ENCODE measurements at regions not wholly inside any gene's neighbourhood (a gene's known extent, or its start where the extent isn't known, plus 50 kb on each side); places are given as distances from the start of the nearest gene placed in this dataset.

GRCh38 chr5:33184367-33184766 lies 256.4 kb upstream of the TARS1 start:
- no peak for FAIRE-seq
- H3K9me3 ChIP-seq (ENCODE audit: control insufficient read depth, low read depth, low read length): no peaks in the 10 kb centered on the region

GRCh38 chr5:33188089-33188488 lies 252.7 kb upstream of the TARS1 start:
- no peak overlapping the region for H2AFZ ChIP-seq (ENCODE audit: control insufficient read depth, low read length)
- no peaks in the 10 kb centered on the region for H3K4me1 ChIP-seq (ENCODE audit: control insufficient read depth, extremely low read depth, insufficient read depth, low read length)
- no peaks in the 10 kb centered on the region for H3K9me1 ChIP-seq (ENCODE audit: control insufficient read depth, extremely low read depth, insufficient read depth, low read length)
- no peaks in the 10 kb centered on the region for H3K36me3 ChIP-seq (ENCODE audit: control insufficient read depth in 2 of 2, extremely low read depth in 1 of 2, insufficient read depth in 2 of 2, low read length in 2 of 2)
- dilution Hi-C loops (cut with MboI; ENCODE audit: extremely low pct_ligation_motif_present, low sequenced_read_pairs): no loop called here
- H3K27ac ChIP-seq (ENCODE audit: control insufficient read depth, insufficient read depth, low read length): no peak overlapping the region
- no peak overlapping the region for H3K4me2 ChIP-seq (ENCODE audit: control insufficient read depth, extremely low read depth, insufficient read depth, low read depth, low read length)
- H4K20me1 ChIP-seq (ENCODE audit: control insufficient read depth, extremely low read depth, insufficient read depth, low read length): no peaks in the 10 kb centered on the region
- no peak overlapping the region for H3K9ac ChIP-seq (ENCODE audit: control insufficient read depth, extremely low read depth, insufficient read depth, low read length)
- no peak overlapping the region for H3K4me3 ChIP-seq (ENCODE audit: control insufficient read depth in 2 of 3, extremely low read depth in 1 of 3, insufficient read depth in 2 of 3, low read depth in 1 of 3, low read length in 3 of 3)
- no peaks in the 10 kb centered on the region for H3K79me2 ChIP-seq (ENCODE audit: control insufficient read depth, insufficient read depth, low read length)
- FAIRE-seq (no peak), DNase-seq (ENCODE audit: low read depth, low spot score) (no peak)
- H3K27me3 ChIP-seq (ENCODE audit: control insufficient read depth, extremely low read depth, insufficient read depth, low read length): no peaks in the 10 kb centered on the region
- TF ChIP-seq EZH2 (IDR thresholded peaks at IDR 0.05; ENCODE audit: low read length): no peak
- TF ChIP-seq CTCF (optimal IDR thresholded peaks at IDR 0.05 in 1 of 3, IDR thresholded peaks at IDR 0.05 in 1 of 3, conservative IDR thresholded peaks at IDR 0.05 in 1 of 3; ENCODE audit: extremely low read depth in 1 of 3, insufficient read depth in 2 of 3, low read length in 3 of 3): no peak
- no peaks in the 10 kb centered on the region for H3K9me3 ChIP-seq (ENCODE audit: control insufficient read depth, low read depth, low read length)

More at GRCh38 chr5:33184367-33184766, 256.4 kb upstream of the TARS1 start:
- Histone ChIP-seq H3K4me2 (ENCODE audit: control insufficient read depth, extremely low read depth, insufficient read depth, low read depth, low read length) (no peak overlapping the region), H3K4me1 (ENCODE audit: control insufficient read depth, extremely low read depth, insufficient read depth, low read length) (no peaks in the 10 kb centered on the region), H3K4me3 (ENCODE audit: control insufficient read depth in 2 of 3, extremely low read depth in 1 of 3, insufficient read depth in 2 of 3, low read depth in 1 of 3, low read length in 3 of 3) (no peak overlapping the region), H3K79me2 (ENCODE audit: control insufficient read depth, insufficient read depth, low read length) (no peaks in the 10 kb centered on the region), H3K9me1 (ENCODE audit: control insufficient read depth, extremely low read depth, insufficient read depth, low read length) (no peaks in the 10 kb centered on the region), H3K36me3 (ENCODE audit: control insufficient read depth in 2 of 2, extremely low read depth in 1 of 2, insufficient read depth in 2 of 2, low read length in 2 of 2) (no peaks in the 10 kb centered on the region), H2AFZ (ENCODE audit: control insufficient read depth, low read length) (no peak overlapping the region), H3K27ac (ENCODE audit: control insufficient read depth, insufficient read depth, low read length) (no peak overlapping the region), H3K27me3 (ENCODE audit: control insufficient read depth, extremely low read depth, insufficient read depth, low read length) (no peaks in the 10 kb centered on the region), H4K20me1 (ENCODE audit: control insufficient read depth, extremely low read depth, insufficient read depth, low read length) (no peaks in the 10 kb centered on the region), H3K9ac (ENCODE audit: control insufficient read depth, extremely low read depth, insufficient read depth, low read length) (no peak overlapping the region)
- dilution Hi-C loops (cut with MboI; ENCODE audit: extremely low pct_ligation_motif_present, low sequenced_read_pairs): no loop called here
- no peak for DNase-seq (ENCODE audit: low read depth, low spot score)
- no peak for TF ChIP-seq CTCF (optimal IDR thresholded peaks at IDR 0.05 in 1 of 3, IDR thresholded peaks at IDR 0.05 in 1 of 3, conservative IDR thresholded peaks at IDR 0.05 in 1 of 3; ENCODE audit: extremely low read depth in 1 of 3, insufficient read depth in 2 of 3, low read length in 3 of 3)
- no peak for TF ChIP-seq EZH2 (IDR thresholded peaks at IDR 0.05; ENCODE audit: low read length)
